NCI-H2196 treated with DMSO at 0.1 percent for 48 hours (cell line): ENCODE measurements at regions not wholly inside any gene's neighbourhood (a gene's known extent, or its start where the extent isn't known, plus 50 kb on each side); places are given as distances from the start of the nearest gene placed in this dataset.

ENCODE experiments used
- DNase-seq: peaks from one replicate; lab custom pipeline; 2025; ENCODE audit not compliant: unreplicated experiment; lab: John Stamatoyannopoulos, UW

- DNase-seq = no peak
Measured at GRCh38 chr12:107610021-107610859, 75.4 kb upstream of the PWP1 start.

- no peak for DNase-seq
Measured at GRCh38 chr12:107612508-107612907, 73.1 kb upstream of the PWP1 start.

GRCh38 chr12:107616941-107617340, 68.7 kb upstream of the PWP1 start:
- DNase-seq = no peak

- no peak for DNase-seq
Measured at GRCh38 chr12:107618106-107618505, 67.5 kb upstream of the PWP1 start.

GRCh38 chr12:107619831-107620230, 65.8 kb upstream of the PWP1 start:
- no peak for DNase-seq

GRCh38 chr12:107622001-107622400, 63.6 kb upstream of the PWP1 start:
- DNase-seq = no peak

- DNase-seq = no peak
Measured at GRCh38 chr12:107624493-107624892, 61.1 kb upstream of the PWP1 start.

GRCh38 chr12:107631715-107632114, 53.9 kb upstream of the PWP1 start:
- no peak for DNase-seq

GRCh38 chr12:107632246-107632645, 53.4 kb upstream of the PWP1 start:
- no peak for DNase-seq

GRCh38 chr12:107634530-107634929, 51.1 kb upstream of the PWP1 start:
- no peak for DNase-seq

- DNase-seq = no peak
Measured at GRCh38 chr12:107635139-107635538, 50.5 kb upstream of the PWP1 start.
